Stimulated activated naive B cell treated with anti-CD40 and anti-IgM and Interleukin-4, amounts not matched to agents 10 μg/mL and 1 μg/mL and 100 μg/mL, for 72 hours (primary cell): ENCODE measurements at regions not wholly inside any gene's neighbourhood (a gene's known extent, or its start where the extent isn't known, plus 50 kb on each side); places are given as distances from the start of the nearest gene placed in this dataset.
"Not testable (repeated sequence)": the region's sequence is repeated elsewhere in the genome, so short reads cannot be mapped to it uniquely, and the experiment has no call there.

Source experiments
- ATAC-seq, 2 donors: fragments of 150-1000 bp; cut with Tn5 transposase; replicated peaks; 2 replicates each; pipeline ENCODE4 v1.10.0; 2021; ENCODE audit warnings: moderate library complexity in 1 of 2
- DNase-seq: peaks from one replicate; pipeline ENCODE4 v3.0.0; 2021
- H3K27ac Mint-ChIP-seq: one replicate; pipeline ENCODE4 v1.8.0; 2022; ENCODE audit warnings: mild to moderate bottlenecking, mixed read lengths
- H3K27me3 Mint-ChIP-seq, 2 donors: one replicate each; pipeline ENCODE4 v1.8.0; 2022; ENCODE audit warnings: mixed read lengths in 2 of 2
- H3K36me3 Mint-ChIP-seq, 2 donors: one replicate each; pipeline ENCODE4 v1.8.0; 2022; ENCODE audit warnings: mixed read lengths in 2 of 2, mild to moderate bottlenecking in 1 of 2
- H3K4me1 Mint-ChIP-seq, 2 donors: one replicate each; pipeline ENCODE4 v1.8.0; 2022; ENCODE audit warnings: mixed read lengths in 2 of 2, mild to moderate bottlenecking in 1 of 2
- H3K4me3 Mint-ChIP-seq, 2 donors: one replicate each; pipeline ENCODE4 v1.8.0; 2022; ENCODE audit warnings: mild to moderate bottlenecking in 2 of 2, mixed read lengths in 2 of 2, moderate library complexity in 1 of 2
- H3K9me3 Mint-ChIP-seq, 2 donors: one replicate each; pipeline ENCODE4 v1.8.0; 2022; ENCODE audit warnings: mixed read lengths in 2 of 2, mild to moderate bottlenecking in 1 of 2

GRCh38 chr5:130799015-130799414 is 366.0 kb downstream of the HINT1 start:
- H3K27ac Mint-ChIP-seq, result no peak overlapping the region
- H3K4me1 Mint-ChIP-seq, result no peaks in the 10 kb centered on the region
- H3K36me3 Mint-ChIP-seq, result no peaks in the 10 kb centered on the region
- ATAC-seq (no peak), DNase-seq (no peak)
- no peak overlapping the region for H3K4me3 Mint-ChIP-seq
- H3K27me3 Mint-ChIP-seq, result peaks cover 0 to 3% of the 10 kb centered on the region in 2 donors
- H3K9me3 Mint-ChIP-seq, result peaks cover 11 to 14% of the 10 kb centered on the region in 2 donors

GRCh38 chr5:130797303-130797702 is 367.8 kb downstream of the HINT1 start:
- H3K27me3 Mint-ChIP-seq, result no peaks in the 10 kb centered on the region
- no peaks in the 10 kb centered on the region for H3K4me1 Mint-ChIP-seq
- DNase-seq (no peak), ATAC-seq (no peak)
- no peak overlapping the region for H3K4me3 Mint-ChIP-seq
- H3K27ac Mint-ChIP-seq, result no peak overlapping the region
- peaks cover 11 to 13% of the 10 kb centered on the region in 2 donors for H3K9me3 Mint-ChIP-seq
- no peaks in the 10 kb centered on the region for H3K36me3 Mint-ChIP-seq

GRCh38 chr5:130796902-130797301 is 368.2 kb downstream of the HINT1 start:
- no peak overlapping the region for H3K27ac Mint-ChIP-seq
- no peak for DNase-seq
- ATAC-seq, result no peak
- peaks cover 11 to 14% of the 10 kb centered on the region in 2 donors for H3K9me3 Mint-ChIP-seq
- H3K36me3 Mint-ChIP-seq, result no peaks in the 10 kb centered on the region
- H3K4me1 Mint-ChIP-seq, result no peaks in the 10 kb centered on the region
- H3K27me3 Mint-ChIP-seq, result no peaks in the 10 kb centered on the region
- no peak overlapping the region for H3K4me3 Mint-ChIP-seq

DNA sequence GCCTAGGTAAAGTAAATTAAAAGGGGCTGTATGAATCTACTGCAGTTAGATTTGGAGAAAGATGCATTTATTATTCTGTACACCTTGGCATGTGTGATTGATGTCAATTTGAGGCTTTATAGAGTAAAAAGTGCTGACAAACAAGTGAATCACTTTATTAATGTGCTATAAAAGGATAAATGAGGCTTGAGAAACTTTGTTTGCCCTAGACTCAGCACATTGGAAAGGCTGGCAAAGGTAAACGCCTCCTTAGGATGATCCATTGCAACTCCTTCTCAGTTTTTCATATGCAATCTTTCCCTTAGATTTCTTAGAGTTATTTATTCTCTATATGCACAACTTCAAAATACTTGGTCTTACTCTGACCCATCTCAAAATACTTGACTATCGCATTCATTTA is 369.0 kb downstream of the HINT1 start:
- Mint-ChIP-seq H3K27me3 (no peaks in the 10 kb centered on the region), H3K27ac (no peak overlapping the region), H3K4me1 (no peaks in the 10 kb centered on the region), H3K36me3 (no peaks in the 10 kb centered on the region), H3K4me3 (no peak overlapping the region), H3K9me3 (peaks cover 12 to 15% of the 10 kb centered on the region in 2 donors)
- DNase-seq, result no peak
- no peak for ATAC-seq

- DNase-seq (no peak), ATAC-seq (no peak)
- Mint-ChIP-seq H3K9me3 (peaks cover 10 to 13% of the 10 kb centered on the region in 2 donors), H3K4me1 (no peaks in the 10 kb centered on the region), H3K4me3 (no peak overlapping the region), H3K36me3 (no peaks in the 10 kb centered on the region), H3K27ac (no peak overlapping the region), H3K27me3 (no peaks in the 10 kb centered on the region)
These were observed 370.0 kb downstream of the HINT1 start for GRCh38 chr5:130795037-130795436.

GRCh38 chr5:130777794-130778193 is 387.3 kb downstream of the HINT1 start:
- Mint-ChIP-seq H3K27ac (no peak overlapping the region), H3K9me3 (peaks cover 0 to 1% of the 10 kb centered on the region in 2 donors), H3K36me3 (no peaks in the 10 kb centered on the region), H3K4me1 (no peaks in the 10 kb centered on the region), H3K4me3 (no peak overlapping the region), H3K27me3 (peaks cover 0 to 4% of the 10 kb centered on the region in 2 donors)
- ATAC-seq (no peak), DNase-seq (no peak)

GRCh38 chr5:130773813-130774212 is 391.2 kb downstream of the HINT1 start:
- peaks cover 0 to 1% of the 10 kb centered on the region in 2 donors for H3K9me3 Mint-ChIP-seq
- H3K4me1 Mint-ChIP-seq, result no peaks in the 10 kb centered on the region
- H3K27ac Mint-ChIP-seq, result no peak overlapping the region
- ATAC-seq (no peak), DNase-seq (no peak)
- H3K27me3 Mint-ChIP-seq, result peaks cover 6 to 10% of the 10 kb centered on the region in 2 donors
- H3K36me3 Mint-ChIP-seq, result no peaks in the 10 kb centered on the region
- no peak overlapping the region for H3K4me3 Mint-ChIP-seq

GRCh38 chr5:130762031-130762430 is 403.0 kb downstream of the HINT1 start:
- no peak overlapping the region for H3K27ac Mint-ChIP-seq
- no peak overlapping the region for H3K4me3 Mint-ChIP-seq
- no peaks in the 10 kb centered on the region for H3K9me3 Mint-ChIP-seq
- ATAC-seq (no peak), DNase-seq (no peak)
- no peaks in the 10 kb centered on the region for H3K36me3 Mint-ChIP-seq
- no peaks in the 10 kb centered on the region for H3K4me1 Mint-ChIP-seq
- H3K27me3 Mint-ChIP-seq, result no peaks in the 10 kb centered on the region

DNA sequence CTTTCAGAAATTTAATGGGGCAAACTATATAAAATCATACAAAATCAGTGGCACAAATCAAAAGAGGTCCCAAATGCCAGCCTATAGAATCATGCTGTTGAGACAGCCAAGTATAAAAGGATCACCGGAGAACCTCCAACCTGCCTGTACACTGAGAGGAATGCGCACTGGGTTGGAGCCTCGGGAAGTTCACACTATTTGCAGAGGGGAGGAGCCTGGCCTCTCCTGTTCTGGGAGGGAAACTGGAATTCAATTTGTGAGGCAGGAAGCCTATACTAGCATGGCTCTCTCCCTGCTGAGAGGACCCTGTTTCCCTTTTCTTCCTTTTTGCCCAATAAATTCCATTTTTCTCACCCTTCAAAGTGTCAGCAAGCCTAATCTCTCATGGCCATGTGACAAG is 406.0 kb downstream of the HINT1 start:
- DNase-seq (no peak), ATAC-seq (no peak)
- no peaks in the 10 kb centered on the region for H3K36me3 Mint-ChIP-seq
- no peak overlapping the region for H3K27ac Mint-ChIP-seq
- H3K4me1 Mint-ChIP-seq, result no peaks in the 10 kb centered on the region
- no peaks in the 10 kb centered on the region for H3K27me3 Mint-ChIP-seq
- no peaks in the 10 kb centered on the region for H3K9me3 Mint-ChIP-seq
- no peak overlapping the region for H3K4me3 Mint-ChIP-seq

DNA sequence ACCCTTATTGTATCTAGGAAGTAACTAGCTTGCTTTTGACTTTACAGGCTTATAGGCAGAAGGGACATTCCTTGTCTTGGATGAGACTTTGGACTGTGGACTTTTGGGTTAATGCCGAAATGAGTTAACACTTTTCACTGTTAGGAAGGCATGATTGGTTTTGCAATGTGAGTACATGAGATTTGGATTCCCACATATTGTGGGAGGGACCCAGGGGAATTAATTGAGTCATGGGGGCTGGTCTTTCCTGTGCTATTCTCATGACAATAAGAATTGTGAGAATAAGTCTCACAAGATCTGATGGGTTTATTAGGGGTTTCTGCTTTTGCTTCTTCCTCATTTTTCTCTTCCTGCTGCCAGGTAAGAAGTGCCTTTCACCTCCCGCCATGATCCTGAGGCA is 417.5 kb downstream of the HINT1 start:
- H3K4me3 Mint-ChIP-seq, result no peak overlapping the region
- peaks cover 0 to 6% of the 10 kb centered on the region in 2 donors for H3K36me3 Mint-ChIP-seq
- ATAC-seq, result no peak
- H3K9me3 Mint-ChIP-seq, result peaks cover 6 to 11% of the 10 kb centered on the region in 2 donors
- H3K27me3 Mint-ChIP-seq, result peaks cover 0 to 4% of the 10 kb centered on the region in 2 donors
- no peak overlapping the region for H3K27ac Mint-ChIP-seq
- DNase-seq, result no peak
- H3K4me1 Mint-ChIP-seq, result no peaks in the 10 kb centered on the region

DNA sequence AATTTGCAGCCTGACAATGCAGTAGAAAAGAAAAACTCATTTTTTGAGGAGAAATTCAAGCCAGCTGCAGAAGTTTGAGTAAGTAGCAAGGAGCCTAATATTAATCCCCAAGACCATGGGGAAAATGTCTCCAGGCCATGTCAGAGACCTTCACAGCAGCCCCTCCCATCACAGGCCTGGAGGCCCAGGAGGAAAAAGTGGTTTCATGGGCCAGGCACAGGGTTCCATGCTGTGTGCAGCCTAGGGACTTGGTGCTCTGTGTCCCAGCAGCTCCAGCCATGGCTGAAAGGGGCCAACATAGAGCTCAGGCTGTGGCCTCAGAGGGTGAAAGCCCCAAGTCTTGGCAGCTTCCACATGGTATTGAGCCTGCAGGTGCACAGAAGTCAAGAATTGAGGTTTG is 418.4 kb downstream of the HINT1 start:
- ATAC-seq, DNase-seq, H3K36me3 Mint-ChIP-seq, H3K4me1 Mint-ChIP-seq, H3K27me3 Mint-ChIP-seq, H3K4me3 Mint-ChIP-seq, H3K27ac Mint-ChIP-seq: not testable (repeated sequence)
- H3K9me3 Mint-ChIP-seq, result peaks cover 6 to 11% of the 10 kb centered on the region in 2 donors

DNA sequence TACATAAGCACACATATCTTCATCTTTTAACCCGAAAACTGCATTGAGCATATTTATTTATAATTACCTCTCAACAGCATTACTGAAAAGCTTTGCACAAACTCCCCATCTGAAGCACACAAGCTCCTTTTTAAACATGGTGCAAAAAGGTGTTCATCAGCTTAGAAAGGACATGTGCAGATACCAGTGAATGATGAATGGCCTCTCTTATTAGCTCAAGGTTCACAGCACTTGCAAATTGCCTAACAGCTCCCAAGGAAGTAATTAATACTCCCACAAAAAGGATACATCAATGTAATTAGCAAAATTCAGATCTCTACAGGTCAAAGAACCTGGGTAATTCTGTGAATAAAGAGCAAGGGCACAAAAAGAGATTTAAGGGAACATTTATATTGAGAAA is 422.0 kb downstream of the HINT1 start:
- ATAC-seq (no peak), DNase-seq (no peak)
- peaks cover 0 to 6% of the 10 kb centered on the region in 2 donors for H3K36me3 Mint-ChIP-seq
- peaks cover 0 to 4% of the 10 kb centered on the region in 2 donors for H3K27me3 Mint-ChIP-seq
- H3K9me3 Mint-ChIP-seq, result peaks cover 15 to 19% of the 10 kb centered on the region in 2 donors
- H3K4me3 Mint-ChIP-seq, result no peak overlapping the region
- H3K27ac Mint-ChIP-seq, result no peak overlapping the region
- H3K4me1 Mint-ChIP-seq, result no peaks in the 10 kb centered on the region

DNA sequence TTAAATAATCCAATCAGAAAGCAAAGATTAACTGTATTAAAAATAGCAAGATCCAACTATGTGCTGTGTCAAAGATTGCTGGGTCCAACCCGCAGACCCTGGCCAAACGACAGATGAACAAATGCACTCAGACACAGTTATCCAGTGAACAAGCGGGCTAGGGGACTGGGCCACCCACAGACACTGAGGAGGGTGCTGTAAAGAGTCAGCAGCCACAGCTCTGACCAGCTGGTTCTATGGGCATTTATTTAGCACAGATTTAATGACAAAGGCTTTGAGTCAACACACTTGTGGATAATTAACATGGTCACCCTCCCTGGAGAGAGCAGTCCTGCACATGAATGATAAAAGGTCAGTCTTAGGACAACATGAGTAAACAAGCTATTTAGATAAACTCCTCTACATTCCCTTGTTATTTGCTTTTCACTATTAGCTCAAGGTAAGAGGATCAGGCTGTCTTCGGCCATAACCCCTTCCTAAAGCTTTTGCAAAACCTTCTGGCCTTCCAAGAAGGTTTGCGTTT is 424.9 kb downstream of the HINT1 start:
- Mint-ChIP-seq H3K36me3 (no peaks in the 10 kb centered on the region), H3K4me3 (no peak overlapping the region), H3K4me1 (no peaks in the 10 kb centered on the region), H3K27ac (no peak overlapping the region), H3K9me3 (peaks cover 9% of the 10 kb centered on the region in 2 donors), H3K27me3 (no peaks in the 10 kb centered on the region)
- no peak for ATAC-seq
- no peak for DNase-seq

GRCh38 chr5:130731839-130732238 is 433.2 kb downstream of the HINT1 start:
- no peaks in the 10 kb centered on the region for H3K27me3 Mint-ChIP-seq
- no peak overlapping the region for H3K27ac Mint-ChIP-seq
- peaks cover 6 to 9% of the 10 kb centered on the region in 2 donors for H3K9me3 Mint-ChIP-seq
- no peak for DNase-seq
- no peaks in the 10 kb centered on the region for H3K4me1 Mint-ChIP-seq
- no peaks in the 10 kb centered on the region for H3K36me3 Mint-ChIP-seq
- no peak for ATAC-seq
- no peak overlapping the region for H3K4me3 Mint-ChIP-seq

DNA sequence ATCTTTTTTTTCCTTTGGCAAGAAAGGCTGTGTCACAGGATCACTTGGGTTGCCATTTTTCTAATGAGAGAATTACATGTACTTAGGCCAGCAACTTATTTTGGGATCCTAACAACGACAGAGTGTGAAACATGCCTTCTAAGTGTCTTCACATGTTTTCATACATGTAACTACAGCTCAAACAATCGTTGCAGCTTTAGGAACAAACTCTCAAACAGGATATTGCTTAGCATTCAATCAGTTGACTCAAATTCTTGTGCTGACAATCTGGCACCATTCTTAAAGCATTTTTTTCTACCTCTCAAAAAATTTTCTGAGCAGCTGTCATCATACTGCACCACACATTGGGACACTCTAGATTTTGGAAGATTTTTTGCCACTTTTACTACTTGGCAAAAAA is 435.5 kb downstream of the HINT1 start:
- H3K4me3 Mint-ChIP-seq, result no peak overlapping the region
- no peaks in the 10 kb centered on the region for H3K27me3 Mint-ChIP-seq
- H3K4me1 Mint-ChIP-seq, result no peaks in the 10 kb centered on the region
- DNase-seq, result no peak
- H3K9me3 Mint-ChIP-seq, result peaks cover 6 to 9% of the 10 kb centered on the region in 2 donors
- no peaks in the 10 kb centered on the region for H3K36me3 Mint-ChIP-seq
- H3K27ac Mint-ChIP-seq, result no peak overlapping the region
- no peak for ATAC-seq

DNA sequence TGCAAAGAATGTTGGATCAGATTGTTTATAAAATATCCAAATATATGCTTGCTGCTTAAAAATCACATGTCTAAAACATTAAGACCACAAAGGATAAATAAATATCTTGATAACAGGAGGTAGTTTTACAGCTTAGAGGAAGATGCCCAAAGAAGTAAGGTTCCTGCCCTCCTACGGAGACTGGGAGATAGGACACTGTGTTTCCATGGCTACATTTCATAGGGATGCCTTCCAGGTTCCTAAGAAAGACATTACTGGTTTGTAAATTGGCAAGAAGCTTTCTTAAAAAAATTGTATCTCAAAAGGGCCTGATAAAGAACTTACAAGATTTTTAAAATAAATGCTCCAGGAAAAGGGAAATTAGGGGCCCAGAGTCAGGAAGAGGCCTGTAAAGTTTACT is 437.2 kb downstream of the HINT1 start:
- no peak overlapping the region for H3K27ac Mint-ChIP-seq
- no peaks in the 10 kb centered on the region for H3K27me3 Mint-ChIP-seq
- peaks cover 6 to 9% of the 10 kb centered on the region in 2 donors for H3K9me3 Mint-ChIP-seq
- H3K4me3 Mint-ChIP-seq, result no peak overlapping the region
- no peaks in the 10 kb centered on the region for H3K36me3 Mint-ChIP-seq
- DNase-seq, result no peak
- no peak for ATAC-seq
- no peaks in the 10 kb centered on the region for H3K4me1 Mint-ChIP-seq
